HG03439 (cell line): ENCODE measurements at regions not wholly inside any gene's neighbourhood (a gene's known extent, or its start where the extent isn't known, plus 50 kb on each side); places are given as distances from the start of the nearest gene placed in this dataset.
A peak's percentile ranks its signal among the peaks of the same experiment; 100 is the strongest.

Experiments
- ATAC-seq: cut with Tn5 transposase; IDR thresholded peaks from one replicate; pipeline ENCODE4 v1.9.1; 2021; ENCODE audit warnings: mild to moderate bottlenecking, moderate library complexity; ENCODE audit not compliant: unreplicated experiment

DNA sequence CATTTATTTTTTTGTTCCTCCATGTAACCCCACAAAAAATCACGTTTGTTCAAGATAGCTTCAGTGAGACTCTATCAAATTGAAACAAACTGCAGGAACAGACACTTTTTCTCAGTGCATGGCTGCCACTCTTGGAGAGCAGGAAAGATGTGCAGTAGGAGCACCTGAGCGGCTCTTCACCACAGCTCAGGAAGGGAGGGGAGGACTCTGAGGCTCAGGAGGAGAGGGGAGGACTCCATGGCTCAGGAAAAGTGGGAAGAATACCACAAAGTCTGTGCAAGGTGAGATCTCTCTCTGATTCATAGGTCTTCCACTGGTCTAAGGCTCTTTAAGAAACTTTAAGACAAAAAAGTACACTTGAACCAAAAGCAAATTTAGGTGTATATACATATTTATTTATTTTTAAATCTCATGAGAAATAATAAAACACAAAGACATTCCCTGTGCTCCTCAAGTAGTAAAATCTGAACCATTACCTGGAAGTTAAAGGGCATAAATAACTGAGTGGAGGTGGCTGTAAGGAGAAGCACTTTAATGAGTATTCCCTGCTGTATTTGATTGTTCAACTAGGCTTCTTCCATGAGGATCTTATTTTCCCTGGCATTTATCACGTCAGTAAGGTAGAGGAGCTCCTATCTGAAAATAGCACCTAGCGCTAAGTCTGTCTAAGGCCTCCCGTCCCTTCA is 69.2 kb upstream of the CCN6 start:
- no peak for ATAC-seq

DNA sequence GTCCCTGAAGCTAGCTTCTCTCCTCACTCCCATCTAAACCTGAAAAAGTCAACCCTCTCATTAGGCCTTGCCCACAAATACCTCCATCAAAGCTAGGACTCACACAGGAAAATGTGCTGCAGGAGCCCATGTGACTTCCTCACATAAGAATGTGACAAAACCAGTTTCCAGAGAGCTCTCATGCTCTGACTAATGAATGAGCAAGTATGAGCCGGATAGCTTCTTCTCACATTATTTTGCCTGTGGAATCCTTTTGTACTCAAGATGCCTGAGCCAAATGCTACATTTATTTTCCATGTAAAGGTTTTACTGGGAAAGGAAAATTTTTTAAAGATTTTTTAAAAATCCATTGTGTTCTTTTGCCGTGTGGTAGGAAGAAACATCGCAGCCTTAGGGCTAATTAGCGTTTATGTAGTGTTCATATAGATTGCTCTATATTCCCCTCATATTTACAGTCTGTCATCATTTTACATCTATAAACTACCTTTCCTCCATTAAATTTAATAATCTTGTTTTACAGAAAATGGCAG is 68.6 kb upstream of the CCN6 start:
- ATAC-seq: no peak

DNA sequence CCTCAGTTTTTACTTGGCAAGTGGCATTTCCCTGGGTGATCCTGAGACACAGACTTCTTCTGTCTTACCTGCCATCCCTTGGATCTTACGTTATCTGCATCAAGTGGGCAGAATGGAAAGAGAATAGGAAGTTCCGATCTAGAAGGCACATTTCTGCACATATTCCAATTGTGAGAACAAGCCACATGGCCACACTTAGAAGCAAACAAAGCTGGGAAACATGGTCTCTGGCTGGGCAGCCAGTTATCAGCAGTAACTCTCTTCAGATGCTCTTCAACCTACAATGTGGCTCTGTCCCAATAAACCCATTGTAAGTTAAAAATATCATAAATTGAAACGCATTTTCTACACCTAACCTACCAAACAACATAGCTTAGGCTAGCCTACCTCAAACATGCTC is 67.3 kb upstream of the CCN6 start:
- ATAC-seq: no peak

DNA sequence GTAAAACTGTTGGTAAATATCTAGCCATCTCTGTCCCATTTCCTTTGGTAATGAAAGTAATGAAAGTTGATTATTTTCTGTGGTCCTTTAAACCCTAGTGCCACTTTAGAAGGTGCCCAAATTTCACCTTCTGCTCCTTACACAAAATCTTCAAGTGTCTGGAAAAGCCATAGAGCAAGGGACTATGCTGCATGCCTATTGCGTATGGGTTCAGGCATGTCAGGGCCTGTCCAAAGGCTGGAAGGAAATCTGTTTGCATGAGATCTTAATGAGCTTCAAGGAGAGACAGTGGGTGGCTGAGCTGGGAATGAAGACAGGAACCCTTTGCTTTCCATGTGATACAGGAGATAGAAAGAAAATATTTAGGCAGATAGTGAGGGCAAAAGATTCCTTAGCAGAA is 66.6 kb upstream of the CCN6 start:
- no peak for ATAC-seq

DNA sequence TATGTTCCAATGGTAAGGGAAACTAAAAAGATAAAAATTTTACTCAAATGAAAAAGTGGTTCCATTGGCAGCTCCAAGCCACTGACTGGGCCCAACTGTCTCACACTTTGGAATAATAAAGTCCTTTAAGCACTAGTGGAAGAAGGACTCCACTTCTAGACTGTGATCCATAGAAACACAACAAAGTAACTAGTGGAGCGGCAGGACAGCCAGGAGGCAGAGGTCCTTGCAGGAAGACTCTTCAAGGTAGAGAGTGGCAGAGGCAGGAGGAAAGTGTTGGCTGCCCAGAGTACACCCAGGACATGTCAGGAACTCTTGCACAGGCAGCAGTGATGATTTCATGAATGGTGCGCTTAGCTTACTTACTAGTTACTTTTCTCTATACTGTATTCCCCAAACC is 65.0 kb upstream of the CCN6 start:
- no peak for ATAC-seq

DNA sequence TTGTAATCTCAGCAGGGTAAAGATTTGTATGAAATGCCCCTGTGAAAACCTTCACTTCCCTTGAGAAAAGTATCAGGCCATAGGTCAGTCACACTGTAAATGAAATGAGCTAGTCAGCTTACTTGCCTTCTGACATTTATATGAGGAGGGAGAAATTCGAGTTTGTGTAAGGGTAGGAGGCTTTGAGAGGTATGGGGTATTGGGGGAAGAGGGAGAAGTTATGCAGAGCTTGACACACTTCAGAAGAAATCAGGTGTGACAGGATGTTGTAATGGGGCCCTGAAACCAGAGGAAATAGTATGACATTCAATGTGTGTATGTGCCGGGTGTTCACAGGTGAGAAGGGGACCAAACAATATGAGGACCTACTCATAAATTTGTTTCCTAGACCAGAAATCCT is 64.2 kb upstream of the CCN6 start:
- peak; percentile 43 for ATAC-seq

DNA sequence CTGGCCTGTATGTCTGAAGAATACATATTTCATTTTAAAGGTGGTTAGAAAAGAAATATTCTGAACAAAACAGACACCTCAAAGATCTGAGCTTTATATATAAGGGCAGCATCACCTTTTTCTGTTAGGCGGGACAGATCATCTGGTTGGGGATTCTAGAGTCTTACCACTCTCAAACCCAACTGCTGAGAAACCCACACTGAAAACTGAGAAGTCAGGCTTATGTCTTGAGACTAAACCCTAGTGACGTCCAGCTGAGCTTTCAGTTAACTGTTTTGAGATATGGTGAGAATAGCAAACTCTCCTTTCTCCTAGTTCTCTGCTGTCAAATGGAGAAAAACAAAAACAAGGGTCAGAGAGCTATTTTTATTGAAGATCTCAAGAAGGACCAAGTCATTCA is 63.7 kb upstream of the CCN6 start:
- no peak for ATAC-seq

DNA sequence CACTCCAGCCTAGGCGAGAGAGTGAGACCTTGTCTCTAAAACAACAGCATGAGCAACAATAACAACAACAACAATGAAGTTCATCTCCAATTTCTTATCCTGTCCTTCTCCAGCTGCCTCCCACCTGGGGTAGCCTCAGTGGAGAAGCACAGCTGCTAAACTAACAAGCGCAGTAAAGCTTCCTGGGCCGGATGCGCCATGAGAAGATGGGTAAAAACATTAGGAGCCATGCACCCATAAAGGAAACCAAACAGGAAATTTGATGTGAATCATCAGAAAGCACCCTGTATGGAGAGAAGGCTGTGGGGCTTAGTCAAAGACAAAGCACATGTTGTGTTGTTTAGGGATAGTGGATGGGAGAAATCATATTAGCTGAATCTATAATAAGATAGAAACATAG is 61.1 kb upstream of the CCN6 start:
- no peak for ATAC-seq

DNA sequence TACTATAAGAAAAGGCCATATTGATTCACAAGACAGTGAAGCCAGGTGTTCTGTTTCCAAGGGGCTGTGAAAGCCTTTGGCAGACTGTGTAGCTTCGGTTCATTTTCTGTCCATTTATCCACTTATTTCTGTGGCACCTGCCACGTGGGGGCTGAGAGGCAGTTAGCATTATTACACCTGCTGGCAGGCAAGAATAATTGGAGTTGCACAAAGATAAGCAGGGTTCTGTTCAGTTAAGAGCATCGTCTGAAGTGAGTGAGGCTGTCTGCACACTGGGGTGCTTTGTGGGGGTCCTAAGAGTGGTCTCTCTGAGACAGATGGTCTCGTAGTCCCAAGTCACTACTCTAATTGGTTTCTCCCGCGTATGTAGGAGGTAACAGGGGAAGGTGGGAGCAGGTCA is 60.6 kb upstream of the CCN6 start:
- ATAC-seq: no peak

DNA sequence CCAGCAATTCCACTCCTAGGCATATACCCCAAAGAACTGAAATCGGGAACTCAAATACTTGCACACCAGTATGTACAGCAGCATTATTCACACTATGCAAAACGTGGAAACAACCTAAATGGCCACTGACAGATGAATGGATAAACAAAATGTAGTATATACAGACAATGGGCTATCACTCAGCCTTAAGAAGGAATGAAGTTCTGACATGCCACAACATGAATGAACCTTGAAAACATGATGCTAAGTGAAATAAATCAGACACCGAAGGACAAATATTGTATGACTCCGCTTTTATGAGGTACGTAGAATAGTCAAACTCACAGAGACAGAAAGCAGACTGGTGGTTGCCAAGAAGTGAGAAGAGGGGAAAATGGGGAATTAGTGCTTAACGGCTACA is 59.1 kb upstream of the CCN6 start:
- no peak for ATAC-seq

DNA sequence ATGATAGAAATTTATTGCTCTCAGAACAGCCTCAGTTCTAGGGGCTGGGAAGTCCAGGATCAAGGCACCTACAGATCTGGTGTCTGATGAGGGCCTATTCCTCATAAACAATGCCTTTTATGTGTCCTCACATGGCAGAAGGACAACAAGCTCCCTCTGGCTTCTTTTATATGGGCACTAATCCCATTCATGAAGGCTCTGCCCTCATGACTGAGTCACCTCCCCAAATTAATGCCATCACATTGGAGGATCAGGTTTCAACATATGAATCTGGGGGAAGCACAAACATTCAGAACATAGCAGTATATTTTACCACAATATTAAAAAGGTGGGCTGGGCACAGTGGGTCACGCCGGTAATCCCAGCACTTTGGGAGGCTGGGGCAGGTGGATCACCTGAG is 58.5 kb upstream of the CCN6 start:
- no peak for ATAC-seq

DNA sequence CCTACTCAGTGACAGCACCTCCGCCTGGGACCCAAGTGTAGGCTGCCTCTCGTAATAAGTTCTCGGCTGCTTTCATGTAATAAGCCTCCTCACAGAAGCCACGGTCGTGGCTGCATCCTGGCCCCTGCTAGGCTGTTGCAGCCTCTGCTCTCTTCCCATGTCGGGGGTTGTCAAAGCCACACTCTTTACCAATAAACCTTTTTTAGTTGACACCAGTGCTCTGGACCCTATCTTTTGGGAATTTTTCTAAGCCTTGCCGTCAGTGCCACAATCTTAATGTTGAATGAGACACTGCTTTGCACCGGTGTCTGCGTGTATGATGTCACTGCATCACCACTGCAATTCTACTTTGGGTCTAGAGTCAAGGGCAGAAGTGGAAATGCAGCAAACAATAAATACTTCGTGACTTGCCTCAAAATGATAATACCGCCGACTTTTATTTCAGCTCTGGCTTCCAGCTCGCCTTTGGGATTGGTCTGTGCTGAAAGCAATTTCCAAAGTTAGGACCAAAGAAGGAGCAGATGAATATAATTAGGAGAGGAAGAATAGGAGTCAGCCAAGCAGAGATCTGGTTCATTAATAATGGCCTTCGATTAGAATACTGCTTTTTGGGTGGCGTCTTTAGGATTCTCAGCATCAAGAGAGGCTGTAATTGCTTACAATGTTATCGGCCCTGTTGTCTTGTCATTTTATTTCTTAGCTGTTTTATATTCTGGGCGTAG is 57.6 kb upstream of the CCN6 start:
- ATAC-seq: no peak

DNA sequence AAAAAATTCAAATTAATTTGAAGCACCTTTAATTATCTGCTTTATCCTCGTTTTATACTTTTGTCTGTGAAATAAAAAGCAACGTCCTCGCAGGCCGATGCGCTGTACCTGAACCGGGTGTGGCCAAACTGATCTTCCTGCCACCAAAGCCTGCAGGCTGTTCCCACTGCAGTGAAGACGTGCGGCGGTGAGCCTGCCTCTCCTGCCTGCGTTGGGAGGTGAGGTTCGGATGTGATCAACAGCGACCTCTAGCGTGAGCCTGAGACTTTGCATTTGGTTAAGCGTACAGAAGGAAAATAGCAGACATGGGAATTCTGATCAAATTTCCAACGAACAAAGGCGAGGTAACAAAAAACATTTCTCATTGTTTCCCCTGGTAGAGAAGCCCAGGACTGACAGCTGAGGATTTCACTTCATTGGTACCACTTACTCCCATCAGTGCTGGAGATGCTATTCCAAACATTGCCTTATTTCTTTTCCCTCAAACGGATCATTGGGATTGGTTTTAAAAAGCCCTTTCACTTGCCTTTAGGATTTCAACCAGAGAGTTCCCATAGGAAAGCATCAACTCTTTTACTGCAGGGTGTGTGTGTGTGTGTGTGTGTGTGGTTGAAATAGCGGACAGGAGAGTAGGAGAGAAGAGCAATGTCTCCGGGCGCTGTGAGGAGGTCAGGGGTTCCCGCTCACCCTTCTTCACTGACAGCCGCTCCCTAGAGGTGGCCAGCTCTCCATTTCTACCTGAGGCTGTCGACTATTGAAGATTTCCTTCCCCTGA is 56.6 kb upstream of the CCN6 start:
- no peak for ATAC-seq

DNA sequence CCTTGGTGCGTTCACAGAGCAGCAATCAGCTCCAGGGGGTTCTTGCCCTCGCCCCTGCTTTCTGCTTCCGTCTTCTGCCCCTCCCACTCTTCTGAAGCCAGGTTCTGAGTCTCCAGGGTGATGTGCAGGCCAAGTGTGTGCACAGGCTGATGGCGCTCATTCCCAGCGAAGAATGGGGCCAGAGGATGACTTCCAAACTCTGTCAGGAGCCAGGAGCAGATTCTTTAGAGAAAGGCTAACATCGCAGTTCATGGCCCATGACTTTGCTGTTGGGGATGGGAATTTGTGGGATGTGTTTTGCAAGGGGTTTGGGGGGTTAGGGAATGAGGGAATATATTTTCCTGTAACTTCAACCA is 56.1 kb upstream of the CCN6 start:
- ATAC-seq: no peak

DNA sequence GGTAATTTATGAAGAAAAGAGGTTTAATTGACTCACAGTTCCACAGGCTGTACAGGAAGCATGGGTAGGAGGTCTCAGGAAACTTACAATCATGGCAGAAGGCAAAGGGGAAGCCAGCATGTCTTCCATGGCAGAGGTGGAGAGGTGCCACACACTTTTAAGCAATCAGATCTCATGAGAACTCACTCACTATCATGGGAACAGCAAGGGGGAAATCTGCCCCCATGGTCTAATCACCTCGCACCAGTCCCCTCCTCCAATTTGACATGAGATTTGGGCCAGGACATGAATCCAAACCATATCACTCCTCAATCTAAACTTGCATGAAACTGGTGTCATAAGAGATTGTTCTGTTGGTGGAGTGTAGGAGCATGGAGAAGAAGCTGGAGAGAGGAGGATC is 51.6 kb upstream of the CCN6 start:
- no peak for ATAC-seq
